Uterus (tissue), 2 donors: ENCODE measurements at regions not wholly inside any gene's neighbourhood (a gene's known extent, or its start where the extent isn't known, plus 50 kb on each side); places are given as distances from the start of the nearest gene placed in this dataset.

Experiments used
- CTCF ChIP-seq, 4 experiments: fragments of 200-600 bp in 2 of 4; fragments of 450-650 bp in 2 of 4; sonication (generic) in 2 of 4; IDR thresholded peaks; one replicate each; pipeline ENCODE4 v1.5.1; 2016 to 2019; ENCODE audit warnings: antibody characterized with exemption in 4 of 4, mild to moderate bottlenecking in 2 of 4, moderate library complexity in 1 of 4
- POLR2A ChIP-seq, 2 donors: fragments of 450-650 bp; IDR thresholded peaks; one replicate each; pipeline ENCODE4 v1.6.1; 2016; ENCODE audit warnings: antibody characterized with exemption in 2 of 2, mild to moderate bottlenecking in 1 of 2, moderate library complexity in 1 of 2

- TF ChIP-seq CTCF (IDR thresholded peaks at IDR 0.05) (no peak), POLR2A (IDR thresholded peaks at IDR 0.05) (no peak)
Observed at GRCh38 chr13:112638919-112639318, 50.9 kb upstream of the ATP11A start.
